GM19240 (cell line): ENCODE measurements at regions not wholly inside any gene's neighbourhood (a gene's known extent, or its start where the extent isn't known, plus 50 kb on each side); places are given as distances from the start of the nearest gene placed in this dataset.
A peak's percentile ranks its signal among the peaks of the same experiment; 100 is the strongest.

Experiments
- DNase-seq: peaks from one replicate; pipeline ENCODE4 v3.0.0; 2011; ENCODE audit warnings: low spot score; ENCODE audit not compliant: insufficient read length

- DNase-seq = no peak
Observed at GRCh38 chr5:15209053-15209762, 290.8 kb upstream of the FBXL7 start.

GRCh38 chr5:15206133-15206532, 293.8 kb upstream of the FBXL7 start:
- no peak for DNase-seq

GRCh38 chr5:15203376-15203775, 296.6 kb upstream of the FBXL7 start:
- DNase-seq = no peak

- DNase-seq = no peak
Observed at GRCh38 chr5:15191012-15191411, 309.0 kb upstream of the FBXL7 start.

GRCh38 chr5:15183520-15183919, 311.9 kb upstream of the ANKH start:
- DNase-seq = no peak

GRCh38 chr5:15170173-15170572, 298.6 kb upstream of the ANKH start:
- no peak for DNase-seq

- DNase-seq = no peak
Observed at GRCh38 chr5:15168358-15168757, 296.8 kb upstream of the ANKH start.

GRCh38 chr5:15160091-15160490, 288.5 kb upstream of the ANKH start:
- no peak for DNase-seq

GRCh38 chr5:15159606-15160005, 288.0 kb upstream of the ANKH start:
- no peak for DNase-seq

- no peak for DNase-seq
Observed at GRCh38 chr5:15142458-15142857, 270.9 kb upstream of the ANKH start.

GRCh38 chr5:15137414-15137813, 265.8 kb upstream of the ANKH start:
- no peak for DNase-seq

- DNase-seq = no peak
Observed at GRCh38 chr5:15135661-15136060, 264.1 kb upstream of the ANKH start.

GRCh38 chr5:15133456-15133965, 261.9 kb upstream of the ANKH start:
- DNase-seq = no peak

- DNase-seq = no peak
Observed at GRCh38 chr5:15132816-15133405, 261.3 kb upstream of the ANKH start.

GRCh38 chr5:15131909-15132308, 260.3 kb upstream of the ANKH start:
- DNase-seq = no peak

- no peak for DNase-seq
Observed at GRCh38 chr5:15124871-15125568, 253.4 kb upstream of the ANKH start.

GRCh38 chr5:15124461-15124860, 252.9 kb upstream of the ANKH start:
- no peak for DNase-seq

- no peak for DNase-seq
Observed at GRCh38 chr5:15117688-15118087, 246.1 kb upstream of the ANKH start.

GRCh38 chr5:15116996-15117395, 245.4 kb upstream of the ANKH start:
- DNase-seq = no peak

GRCh38 chr5:15106530-15107283, 235.1 kb upstream of the ANKH start:
- DNase-seq = no peak

GRCh38 chr5:15105799-15106393, 234.3 kb upstream of the ANKH start:
- peak; percentile 37 for DNase-seq
